Stimulated activated memory B cell treated with anti-CD40 and anti-IgM and Interleukin-4, amounts not matched to agents 10 μg/mL and 1 μg/mL and 100 μg/mL, for 72 hours (primary cell): ENCODE measurements at regions not wholly inside any gene's neighbourhood (a gene's known extent, or its start where the extent isn't known, plus 50 kb on each side); places are given as distances from the start of the nearest gene placed in this dataset.
A peak's percentile ranks its signal among the peaks of the same experiment; 100 is the strongest.

Source experiments
- ATAC-seq: fragments of 150-1000 bp; cut with Tn5 transposase; 2 replicates; pipeline ENCODE4 v1.10.0; 2021
- H3K27ac Mint-ChIP-seq: one replicate; pipeline ENCODE4 v1.8.0; 2022; ENCODE audit warnings: mild to moderate bottlenecking, mixed read lengths
- H3K27me3 Mint-ChIP-seq: one replicate; pipeline ENCODE4 v1.8.0; 2022; ENCODE audit warnings: mixed read lengths
- H3K36me3 Mint-ChIP-seq: one replicate; pipeline ENCODE4 v1.8.0; 2022; ENCODE audit warnings: mixed read lengths
- H3K4me1 Mint-ChIP-seq: one replicate; pipeline ENCODE4 v1.8.0; 2022; ENCODE audit warnings: mixed read lengths
- H3K4me3 Mint-ChIP-seq: one replicate; pipeline ENCODE4 v1.8.0; 2022; ENCODE audit warnings: mild to moderate bottlenecking, moderate library complexity, mixed read lengths
- H3K9me3 Mint-ChIP-seq: one replicate; pipeline ENCODE4 v1.8.0; 2022; ENCODE audit warnings: mixed read lengths

GRCh38 chr19:28409859-28410258, 803.1 kb downstream of the UQCRFS1 start:
- peaks cover 10% of the 10 kb centered on the region for H3K9me3 Mint-ChIP-seq
- H3K4me1 Mint-ChIP-seq = no peaks in the 10 kb centered on the region
- ATAC-seq = no peak
- H3K36me3 Mint-ChIP-seq = no peaks in the 10 kb centered on the region
- H3K4me3 Mint-ChIP-seq = no peak overlapping the region
- no peak overlapping the region for H3K27ac Mint-ChIP-seq
- H3K27me3 Mint-ChIP-seq = no peaks in the 10 kb centered on the region

DNA sequence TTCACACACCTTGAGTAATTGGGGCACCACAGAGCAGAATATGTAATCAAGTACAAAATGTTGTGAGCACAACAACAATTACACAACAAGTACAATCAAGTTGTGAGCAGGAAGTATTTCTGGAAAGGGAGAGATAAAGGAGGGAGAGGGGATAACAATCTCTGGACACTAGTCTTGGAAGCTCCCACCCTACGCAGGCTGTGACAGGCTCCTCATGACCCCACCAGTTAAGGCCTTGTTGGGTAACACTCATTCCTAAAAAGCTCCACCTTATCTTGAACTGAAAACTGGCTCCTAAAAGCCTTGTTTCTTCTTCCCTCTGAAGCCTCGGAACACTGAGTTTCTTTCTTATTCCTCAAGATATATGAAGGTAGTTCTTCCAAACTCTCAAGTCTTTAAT, 806.0 kb downstream of the UQCRFS1 start:
- H3K4me1 Mint-ChIP-seq = no peaks in the 10 kb centered on the region
- H3K27ac Mint-ChIP-seq = no peak overlapping the region
- no peaks in the 10 kb centered on the region for H3K27me3 Mint-ChIP-seq
- no peaks in the 10 kb centered on the region for H3K36me3 Mint-ChIP-seq
- H3K4me3 Mint-ChIP-seq = no peak overlapping the region
- ATAC-seq = no peak
- peaks cover 14% of the 10 kb centered on the region for H3K9me3 Mint-ChIP-seq

DNA sequence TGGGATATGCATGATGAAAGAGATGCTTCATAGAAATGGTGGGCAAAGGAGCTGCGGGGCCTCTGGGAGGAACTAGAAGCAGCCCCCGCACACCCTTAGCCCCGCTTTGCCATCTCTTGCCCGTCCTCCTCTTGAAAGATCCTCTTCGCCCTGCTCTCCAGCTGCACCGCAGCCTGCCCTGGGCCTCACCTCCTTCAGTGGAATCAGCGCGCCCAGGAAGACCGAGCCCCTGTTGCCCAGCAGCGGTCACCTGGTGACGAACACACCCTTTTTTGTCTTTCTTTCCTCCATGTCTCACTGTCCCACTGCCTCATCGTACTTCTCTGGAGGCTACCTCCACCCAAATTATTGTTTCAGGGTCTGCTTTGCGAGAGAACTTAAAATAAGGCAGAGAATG, 807.6 kb downstream of the UQCRFS1 start:
- no peak for ATAC-seq

DNA sequence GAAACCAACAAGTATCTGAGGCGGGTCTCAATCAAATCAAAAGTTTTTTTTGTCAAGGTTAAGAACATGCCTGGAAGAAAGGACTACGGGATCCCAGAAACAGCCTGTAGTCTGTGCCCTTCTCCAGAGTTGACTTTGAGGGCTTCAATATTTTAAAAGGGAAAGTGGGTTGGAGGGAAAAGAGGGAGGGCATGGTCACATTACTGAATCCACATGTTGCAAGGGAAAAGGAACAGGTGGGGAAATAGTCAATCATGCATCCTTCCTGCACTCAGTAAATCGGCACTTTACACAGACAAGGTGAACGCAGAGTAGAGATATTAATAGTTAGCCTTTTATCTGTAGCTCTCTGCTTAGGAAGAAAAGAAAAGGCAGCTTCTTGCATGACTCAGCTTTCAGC, 808.5 kb downstream of the UQCRFS1 start:
- H3K9me3 Mint-ChIP-seq = peaks cover 18% of the 10 kb centered on the region
- no peak for ATAC-seq
- no peaks in the 10 kb centered on the region for H3K4me1 Mint-ChIP-seq
- H3K36me3 Mint-ChIP-seq = peaks cover 2% of the 10 kb centered on the region
- H3K27me3 Mint-ChIP-seq = no peaks in the 10 kb centered on the region
- no peak overlapping the region for H3K4me3 Mint-ChIP-seq
- no peak overlapping the region for H3K27ac Mint-ChIP-seq

More for the DNA sequence above, 807.6 kb downstream of the UQCRFS1 start:
- H3K9me3 Mint-ChIP-seq = peaks cover 17% of the 10 kb centered on the region
- no peak overlapping the region for H3K4me3 Mint-ChIP-seq
- no peaks in the 10 kb centered on the region for H3K27me3 Mint-ChIP-seq
- no peaks in the 10 kb centered on the region for H3K36me3 Mint-ChIP-seq
- no peak overlapping the region for H3K27ac Mint-ChIP-seq
- H3K4me1 Mint-ChIP-seq = no peaks in the 10 kb centered on the region

- Mint-ChIP-seq H3K9me3 (peaks cover 23% of the 10 kb centered on the region), H3K36me3 (peaks cover 4% of the 10 kb centered on the region), H3K4me1 (no peaks in the 10 kb centered on the region), H3K27me3 (no peaks in the 10 kb centered on the region), H3K4me3 (no peak overlapping the region), H3K27ac (no peak overlapping the region)
- no peak for ATAC-seq
These were observed 809.3 kb downstream of the UQCRFS1 start for GRCh38 chr19:28403690-28404089.

GRCh38 chr19:28402701-28403290, 810.2 kb downstream of the UQCRFS1 start:
- H3K4me3 Mint-ChIP-seq = no peak overlapping the region
- H3K27me3 Mint-ChIP-seq = no peaks in the 10 kb centered on the region

DNA sequence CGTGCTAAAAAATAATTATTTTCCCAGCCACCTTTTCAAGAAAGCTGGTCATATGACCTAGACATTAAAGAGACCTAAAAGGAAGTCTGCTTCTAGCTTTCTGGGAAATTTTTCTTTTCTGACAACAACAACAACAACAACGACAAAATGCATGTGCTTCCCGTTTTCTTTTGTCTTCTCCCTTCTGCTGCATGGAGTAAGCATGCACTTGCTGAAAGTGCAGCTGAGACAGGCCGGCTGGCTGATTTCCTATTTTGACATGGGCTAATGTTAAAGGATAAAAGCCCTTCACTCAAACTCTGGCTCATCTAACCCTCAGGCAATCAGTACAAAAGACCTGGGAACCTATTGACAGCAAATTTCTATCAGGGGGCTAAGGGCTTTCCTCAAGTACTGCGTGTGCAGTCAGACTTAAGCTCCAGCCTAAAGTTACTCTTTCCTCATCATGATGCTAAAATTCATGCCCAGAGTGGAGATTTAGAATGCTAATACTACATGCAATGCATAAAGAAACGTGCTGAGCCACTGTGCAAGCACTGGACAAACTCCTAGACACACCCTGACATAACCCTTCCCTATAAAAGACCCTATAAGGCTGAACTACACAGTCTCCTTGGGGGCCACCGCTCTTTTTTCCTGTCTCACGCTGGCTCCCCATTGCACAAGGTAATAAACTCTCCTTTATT, 811.1 kb downstream of the UQCRFS1 start:
- peaks cover 25% of the 10 kb centered on the region for H3K9me3 Mint-ChIP-seq
- ATAC-seq = no peak
- H3K27ac Mint-ChIP-seq = no peak overlapping the region
- no peaks in the 10 kb centered on the region for H3K27me3 Mint-ChIP-seq
- no peaks in the 10 kb centered on the region for H3K4me1 Mint-ChIP-seq
- H3K4me3 Mint-ChIP-seq = no peak overlapping the region
- H3K36me3 Mint-ChIP-seq = peaks cover 4% of the 10 kb centered on the region

More at GRCh38 chr19:28402701-28403290, 810.2 kb downstream of the UQCRFS1 start:
- no peak overlapping the region for H3K27ac Mint-ChIP-seq
- H3K36me3 Mint-ChIP-seq = peaks cover 4% of the 10 kb centered on the region
- no peak for ATAC-seq
- no peaks in the 10 kb centered on the region for H3K4me1 Mint-ChIP-seq
- H3K9me3 Mint-ChIP-seq = peaks cover 23% of the 10 kb centered on the region

DNA sequence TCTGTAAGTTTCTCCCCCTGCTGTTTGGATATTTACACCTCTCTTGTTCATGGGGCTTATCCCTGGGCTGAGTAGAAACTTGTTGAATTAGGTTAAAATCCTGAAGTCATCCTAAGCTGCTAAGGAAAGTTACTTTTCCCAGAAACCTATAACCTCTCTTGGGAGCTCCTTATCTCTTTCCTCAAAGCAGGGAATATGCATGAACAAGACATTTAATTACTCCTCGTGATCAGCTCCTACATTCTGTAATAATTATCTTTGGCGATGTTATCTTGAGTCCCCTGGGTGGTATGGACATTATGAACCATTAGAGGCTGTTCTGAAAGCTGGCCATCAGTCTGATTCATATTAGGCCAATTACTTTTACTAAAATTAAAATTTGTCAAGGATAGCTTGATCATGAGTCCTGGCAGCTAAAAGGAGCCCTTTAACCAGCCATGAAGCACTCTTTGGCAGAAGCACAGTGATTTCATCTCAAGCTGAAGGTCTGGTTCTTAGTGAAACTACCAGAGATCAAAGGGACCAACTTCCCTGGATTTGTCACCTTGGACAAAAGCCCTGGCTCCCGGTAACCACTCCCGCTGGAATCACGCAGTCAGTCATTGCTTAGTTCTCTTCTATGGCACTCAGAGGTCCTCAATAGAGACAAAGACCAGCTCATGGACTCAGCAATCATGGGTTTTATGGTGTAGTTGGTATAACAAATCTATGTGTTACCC, 811.8 kb downstream of the UQCRFS1 start:
- no peaks in the 10 kb centered on the region for H3K4me1 Mint-ChIP-seq
- no peak overlapping the region for H3K4me3 Mint-ChIP-seq
- ATAC-seq = no peak
- no peaks in the 10 kb centered on the region for H3K27me3 Mint-ChIP-seq
- peaks cover 4% of the 10 kb centered on the region for H3K36me3 Mint-ChIP-seq
- peaks cover 23% of the 10 kb centered on the region for H3K9me3 Mint-ChIP-seq
- no peak overlapping the region for H3K27ac Mint-ChIP-seq

DNA sequence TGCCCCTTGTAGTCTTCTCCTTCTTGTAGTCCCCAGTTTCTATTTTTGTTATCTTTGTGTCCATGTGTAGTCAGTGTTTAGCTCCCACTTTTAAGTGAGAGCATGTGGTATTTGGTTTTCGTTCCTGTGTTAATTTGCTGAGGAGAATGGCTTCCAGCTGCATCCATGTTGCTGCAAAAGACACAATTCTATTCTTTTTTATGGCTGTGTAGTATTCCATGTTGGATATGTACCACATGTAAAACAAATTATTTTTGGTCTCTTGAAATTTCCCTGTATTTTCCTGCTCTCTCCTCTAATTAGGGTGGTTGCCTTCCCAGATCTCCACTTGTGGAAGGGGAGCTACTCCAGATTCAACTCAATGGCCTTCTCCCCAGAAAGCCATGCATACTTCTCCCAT, 813.8 kb downstream of the UQCRFS1 start:
- ATAC-seq = no peak
- Mint-ChIP-seq H3K27me3 (no peaks in the 10 kb centered on the region), H3K36me3 (peaks cover 4% of the 10 kb centered on the region), H3K4me1 (no peaks in the 10 kb centered on the region), H3K27ac (no peak overlapping the region), H3K4me3 (no peak overlapping the region), H3K9me3 (peaks cover 19% of the 10 kb centered on the region)

DNA sequence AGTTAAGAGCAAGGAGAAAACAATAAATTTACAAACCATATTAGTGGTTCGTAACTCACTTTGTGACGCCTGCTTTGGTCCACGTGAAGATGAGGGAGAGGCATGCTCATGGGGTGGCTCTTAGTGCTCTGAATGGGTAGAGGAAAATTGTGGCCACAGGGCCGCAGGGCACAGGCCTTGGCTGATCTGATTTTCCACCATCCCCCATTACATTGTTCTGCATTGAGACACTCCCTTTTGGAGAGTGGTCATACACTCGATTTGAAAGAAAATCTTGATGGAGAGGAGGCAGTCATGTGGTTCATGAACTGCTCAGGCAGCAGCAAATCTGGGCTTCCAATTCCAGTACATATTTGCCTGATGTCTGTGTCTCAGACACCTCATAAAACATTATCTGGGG, 815.2 kb downstream of the UQCRFS1 start:
- no peak overlapping the region for H3K4me3 Mint-ChIP-seq
- H3K27ac Mint-ChIP-seq = no peak overlapping the region
- H3K9me3 Mint-ChIP-seq = peaks cover 11% of the 10 kb centered on the region
- H3K4me1 Mint-ChIP-seq = peaks cover 5% of the 10 kb centered on the region
- H3K36me3 Mint-ChIP-seq = peaks cover 4% of the 10 kb centered on the region
- no peak for ATAC-seq
- H3K27me3 Mint-ChIP-seq = no peaks in the 10 kb centered on the region

DNA sequence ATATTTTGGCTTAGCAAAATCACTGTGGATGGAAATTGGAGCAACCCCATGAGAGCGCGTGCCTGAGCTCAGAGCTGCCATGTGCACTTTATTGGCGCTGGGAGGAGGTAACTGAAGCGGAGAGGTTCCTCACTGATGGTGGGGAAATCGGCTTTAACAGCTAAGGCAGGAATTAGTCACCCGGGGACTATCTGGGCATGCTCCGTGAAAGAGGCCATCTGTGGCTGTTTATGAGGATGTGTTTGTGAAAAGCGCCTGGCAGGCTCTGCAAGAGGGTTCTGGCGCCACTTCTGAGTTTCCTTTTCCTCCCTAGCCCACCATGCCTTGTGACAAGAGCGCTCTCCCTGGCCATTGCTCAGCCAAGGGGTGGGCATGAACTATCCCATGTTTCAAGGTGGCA, 815.6 kb downstream of the UQCRFS1 start:
- Mint-ChIP-seq H3K9me3 (peaks cover 11% of the 10 kb centered on the region), H3K4me3 (no peak overlapping the region), H3K27me3 (no peaks in the 10 kb centered on the region), H3K4me1 (peaks cover 5% of the 10 kb centered on the region), H3K36me3 (peaks cover 4% of the 10 kb centered on the region), H3K27ac (no peak overlapping the region)
- no peak for ATAC-seq

DNA sequence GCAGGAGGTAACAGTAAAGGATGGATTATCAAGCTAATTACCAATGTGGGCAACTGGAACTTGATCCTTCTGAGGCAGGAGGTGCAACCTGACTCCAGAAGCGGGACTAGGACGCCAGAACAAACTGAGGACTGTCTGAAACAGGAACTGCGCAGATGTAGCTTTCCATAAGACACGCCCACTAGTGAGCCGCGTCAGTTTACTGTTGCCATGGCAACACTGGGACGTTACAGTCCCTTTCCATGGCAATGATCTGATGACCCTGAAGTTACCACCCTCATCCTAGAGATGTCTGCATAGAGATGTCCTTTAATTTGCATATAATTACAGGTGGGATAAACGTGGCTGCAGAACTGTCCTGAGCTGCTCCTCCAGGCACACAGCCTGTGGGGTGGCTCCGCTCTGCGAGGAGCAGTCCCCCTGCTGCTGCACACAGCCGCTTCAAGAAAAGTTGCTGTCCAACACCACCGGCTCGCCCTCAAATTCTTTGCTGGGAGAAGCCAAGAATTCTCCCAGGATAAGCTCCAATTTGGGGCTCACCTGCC, 816.6 kb downstream of the UQCRFS1 start:
- H3K9me3 Mint-ChIP-seq = peaks cover 11% of the 10 kb centered on the region
- peaks cover 5% of the 10 kb centered on the region for H3K4me1 Mint-ChIP-seq
- no peaks in the 10 kb centered on the region for H3K27me3 Mint-ChIP-seq
- no peak overlapping the region for H3K27ac Mint-ChIP-seq
- ATAC-seq = no peak
- no peak overlapping the region for H3K4me3 Mint-ChIP-seq
- peaks cover 4% of the 10 kb centered on the region for H3K36me3 Mint-ChIP-seq

DNA sequence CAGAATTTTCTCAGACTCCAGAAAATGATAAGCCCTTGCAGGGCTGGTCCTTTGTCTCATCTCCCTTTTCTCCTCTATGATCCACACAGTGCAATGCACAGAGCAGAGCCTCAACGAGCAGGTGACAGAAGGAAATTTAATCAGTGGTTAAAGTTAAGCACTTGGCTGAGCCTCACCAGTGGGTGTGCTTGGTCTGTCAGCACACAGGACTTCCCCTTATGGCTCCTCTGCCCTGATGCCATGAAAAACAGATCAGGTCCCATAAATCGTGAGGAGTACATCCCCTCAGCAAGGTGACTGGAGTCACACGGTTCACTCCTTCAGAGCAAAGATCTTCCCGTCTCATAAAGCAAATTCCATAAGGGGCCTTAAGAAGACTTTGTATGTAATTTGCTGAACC, 818.2 kb downstream of the UQCRFS1 start:
- peaks cover 13% of the 10 kb centered on the region for H3K9me3 Mint-ChIP-seq

GRCh38 chr19:28393574-28394336, 819.2 kb downstream of the UQCRFS1 start:
- Mint-ChIP-seq H3K27me3 (no peaks in the 10 kb centered on the region), H3K4me1 (peaks cover 5% of the 10 kb centered on the region), H3K9me3 (peaks cover 10% of the 10 kb centered on the region), H3K27ac (no peak overlapping the region), H3K4me3 (no peak overlapping the region), H3K36me3 (no peaks in the 10 kb centered on the region)
- peak; percentile 31 for ATAC-seq

More for the DNA sequence above, 818.2 kb downstream of the UQCRFS1 start:
- no peak overlapping the region for H3K4me3 Mint-ChIP-seq
- no peak for ATAC-seq
- H3K4me1 Mint-ChIP-seq = peaks cover 5% of the 10 kb centered on the region
- no peak overlapping the region for H3K27ac Mint-ChIP-seq
- no peaks in the 10 kb centered on the region for H3K27me3 Mint-ChIP-seq
- H3K36me3 Mint-ChIP-seq = peaks cover 4% of the 10 kb centered on the region

- Mint-ChIP-seq H3K4me1 (peaks cover 5% of the 10 kb centered on the region), H3K36me3 (no peaks in the 10 kb centered on the region), H3K27me3 (no peaks in the 10 kb centered on the region), H3K27ac (no peak overlapping the region), H3K9me3 (peaks cover 21% of the 10 kb centered on the region), H3K4me3 (no peak overlapping the region)
- no peak for ATAC-seq
These were observed 824.0 kb downstream of the UQCRFS1 start for GRCh38 chr19:28388988-28389387.
